NT2/D1 (cell line): ENCODE measurements at regions not wholly inside any gene's neighbourhood (a gene's known extent, or its start where the extent isn't known, plus 50 kb on each side); places are given as distances from the start of the nearest gene placed in this dataset.

Source experiments
- YY1 ChIP-seq: IDR thresholded peaks from 2 replicates; pipeline ENCODE4 v1.6.1; 2011; ENCODE audit not compliant: insufficient read length, insufficient read depth
- ZNF274 ChIP-seq: IDR thresholded peaks from 2 replicates; pipeline ENCODE4 v1.6.1; 2011; ENCODE audit warnings: mild to moderate bottlenecking, low read depth, low read length

DNA sequence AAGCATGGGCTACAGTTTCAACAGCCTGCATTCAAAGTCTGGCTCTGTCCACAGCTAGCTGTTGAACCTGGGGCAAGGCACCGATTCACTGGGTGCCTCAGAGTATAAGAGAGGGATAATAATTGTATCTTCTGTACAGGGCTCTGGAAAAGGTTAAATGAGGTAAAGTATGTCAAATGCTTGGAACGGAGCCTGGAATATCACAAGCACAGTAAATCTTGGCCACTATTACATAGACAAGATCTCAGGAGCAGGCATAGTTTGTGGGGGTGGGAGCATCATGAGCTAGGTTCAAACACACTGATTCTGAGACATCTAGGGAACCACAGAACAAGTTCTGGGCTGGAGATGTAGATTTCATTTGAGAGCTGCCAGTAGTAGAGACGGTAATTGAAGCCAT lies 203.7 kb upstream of the NUDT4 start:
- TF ChIP-seq ZNF274 (no peak), YY1 (no peak)
